ENCODE measurements at regions not wholly inside any gene's neighbourhood (a gene's known extent, or its start where the extent isn't known, plus 50 kb on each side); places are given as distances from the start of the nearest gene placed in this dataset.
A peak's percentile ranks its signal among the peaks of the same experiment; 100 is the strongest.

DNA sequence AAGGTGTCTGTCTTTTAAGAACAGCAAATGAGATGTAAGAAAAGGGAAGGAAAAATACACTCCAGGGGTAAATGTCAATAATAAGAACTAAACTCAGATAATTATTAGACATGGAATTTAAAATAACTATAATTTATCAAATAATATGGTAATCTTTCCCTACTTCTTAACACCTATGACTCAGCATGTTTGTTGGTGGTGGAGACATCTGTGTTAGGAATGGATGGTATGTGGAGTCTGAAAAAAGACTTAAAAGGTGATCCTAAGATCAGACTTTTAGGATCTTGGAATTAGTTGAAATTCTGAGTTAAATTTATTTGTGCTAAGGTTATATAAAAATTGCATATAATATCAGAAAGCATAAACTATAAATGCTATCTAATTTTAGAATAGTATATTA lies 915.1 kb downstream of the SLITRK5 start:
- no peaks in the 10 kb centered on the region for H3K4me1 ChIP-seq (ENCODE audit: insufficient read depth)
- no peak for DNase-seq (ENCODE audit: low spot score)
- H3K27ac ChIP-seq (ENCODE audit: low read depth), result no peak overlapping the region
- no peaks in the 10 kb centered on the region for H4K20me1 ChIP-seq (replicated peaks; ENCODE audit: insufficient read depth)
- H3K27ac Mint-ChIP-seq, result peak overlapping the region; percentile 48
- H3F3A ChIP-seq (replicated peaks; ENCODE audit: low read depth), result no peaks in the 10 kb centered on the region
- ATAC-seq, result no peak
- H3K36me3 Mint-ChIP-seq (ENCODE audit: low read depth), result 0 out of 3 replicates have a peak, but pooled peaks cover 1% of the 10 kb centered on the region
- no peak overlapping the region for H3K4me3 Mint-ChIP-seq
- no peaks in the 10 kb centered on the region for H3K27me3 ChIP-seq (ENCODE audit: insufficient read depth)
- H3K4me3 ChIP-seq, result no peak overlapping the region
- no peaks in the 10 kb centered on the region for H3K4me1 Mint-ChIP-seq
- peak overlapping the region; percentile 25; the same call in 1 of the 2 replicates for H2AFZ ChIP-seq
- no peak for TF ChIP-seq CREB1 (CRISPR knock-in tag; IDR thresholded peaks at IDR 0.05; ENCODE audit: low read depth)
- TF ChIP-seq ZNF462 (CRISPR knock-in tag; IDR thresholded peaks at IDR 0.05), result no peak
- no peak for TF ChIP-seq NANOG (IDR thresholded peaks at IDR 0.05; ENCODE audit: borderline replicate concordance)
- no peak for TF ChIP-seq STAT1 (IDR thresholded peaks at IDR 0.05; ENCODE audit: unreplicated experiment)
- no peak for TF ChIP-seq JUNB (IDR thresholded peaks at IDR 0.05; ENCODE audit: unreplicated experiment)
- TF ChIP-seq ZNF114 (CRISPR knock-in tag; IDR thresholded peaks at IDR 0.05), result no peak
- TF ChIP-seq EZH2 (IDR thresholded peaks at IDR 0.05; ENCODE audit: low read depth, unreplicated experiment), result no peak
- TF ChIP-seq, protein P1, sequence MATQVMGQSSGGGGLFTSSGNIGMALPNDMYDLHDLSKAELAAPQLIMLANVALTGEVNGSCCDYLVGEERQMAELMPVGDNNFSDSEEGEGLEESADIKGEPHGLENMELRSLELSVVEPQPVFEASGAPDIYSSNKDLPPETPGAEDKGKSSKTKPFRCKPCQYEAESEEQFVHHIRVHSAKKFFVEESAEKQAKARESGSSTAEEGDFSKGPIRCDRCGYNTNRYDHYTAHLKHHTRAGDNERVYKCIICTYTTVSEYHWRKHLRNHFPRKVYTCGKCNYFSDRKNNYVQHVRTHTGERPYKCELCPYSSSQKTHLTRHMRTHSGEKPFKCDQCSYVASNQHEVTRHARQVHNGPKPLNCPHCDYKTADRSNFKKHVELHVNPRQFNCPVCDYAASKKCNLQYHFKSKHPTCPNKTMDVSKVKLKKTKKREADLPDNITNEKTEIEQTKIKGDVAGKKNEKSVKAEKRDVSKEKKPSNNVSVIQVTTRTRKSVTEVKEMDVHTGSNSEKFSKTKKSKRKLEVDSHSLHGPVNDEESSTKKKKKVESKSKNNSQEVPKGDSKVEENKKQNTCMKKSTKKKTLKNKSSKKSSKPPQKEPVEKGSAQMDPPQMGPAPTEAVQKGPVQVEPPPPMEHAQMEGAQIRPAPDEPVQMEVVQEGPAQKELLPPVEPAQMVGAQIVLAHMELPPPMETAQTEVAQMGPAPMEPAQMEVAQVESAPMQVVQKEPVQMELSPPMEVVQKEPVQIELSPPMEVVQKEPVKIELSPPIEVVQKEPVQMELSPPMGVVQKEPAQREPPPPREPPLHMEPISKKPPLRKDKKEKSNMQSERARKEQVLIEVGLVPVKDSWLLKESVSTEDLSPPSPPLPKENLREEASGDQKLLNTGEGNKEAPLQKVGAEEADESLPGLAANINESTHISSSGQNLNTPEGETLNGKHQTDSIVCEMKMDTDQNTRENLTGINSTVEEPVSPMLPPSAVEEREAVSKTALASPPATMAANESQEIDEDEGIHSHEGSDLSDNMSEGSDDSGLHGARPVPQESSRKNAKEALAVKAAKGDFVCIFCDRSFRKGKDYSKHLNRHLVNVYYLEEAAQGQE (IDR thresholded peaks at IDR 0.05; ENCODE audit: unreplicated experiment), result no peak
- no peaks in the 10 kb centered on the region for H3K27me3 Mint-ChIP-seq (ENCODE audit: insufficient read depth, low read depth, poor library complexity)
- no peaks in the 10 kb centered on the region; the same call in 2 of the 3 replicates for H3K9me3 Mint-ChIP-seq
- no peaks in the 10 kb centered on the region for H3K36me3 ChIP-seq (ENCODE audit: insufficient read depth)
- H3K9me2 ChIP-seq (ENCODE audit: insufficient read depth), result 0 out of 2 replicates have a peak, but pooled peaks cover 6% of the 10 kb centered on the region
- H3K79me2 ChIP-seq (replicated peaks; ENCODE audit: insufficient read depth), result no peaks in the 10 kb centered on the region
- H3K4me2 ChIP-seq, result no peak overlapping the region

Data from GM23338 (cell line).